ENCODE measurements at regions not wholly inside any gene's neighbourhood (a gene's known extent, or its start where the extent isn't known, plus 50 kb on each side); places are given as distances from the start of the nearest gene placed in this dataset.

DNA sequence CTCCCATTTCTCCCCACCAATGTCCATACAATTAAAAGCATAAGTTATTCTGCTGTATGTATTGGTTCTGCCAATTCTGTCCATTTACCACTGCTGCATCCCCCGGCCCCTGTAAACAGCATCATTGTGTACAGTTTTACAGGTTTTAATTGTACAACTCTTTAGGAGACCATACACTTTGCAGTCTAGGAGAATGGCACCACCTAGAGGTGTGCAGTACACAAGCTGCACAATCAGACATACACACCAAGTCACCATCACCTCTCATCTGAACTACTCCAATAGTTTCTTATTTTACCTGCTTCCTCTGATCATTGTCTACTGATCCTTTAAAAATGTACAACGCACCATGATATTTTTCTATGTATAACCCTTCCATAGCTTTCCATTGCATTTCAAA lies 855.9 kb upstream of the KLHL1 start:
- no peak for DNase-seq (ENCODE audit: low spot score in 2 of 2)
- TF ChIP-seq CTCF (IDR thresholded peaks at IDR 0.05) = no peak
- intact Hi-C loops (cut with DNase I) = no loop called here

DNA sequence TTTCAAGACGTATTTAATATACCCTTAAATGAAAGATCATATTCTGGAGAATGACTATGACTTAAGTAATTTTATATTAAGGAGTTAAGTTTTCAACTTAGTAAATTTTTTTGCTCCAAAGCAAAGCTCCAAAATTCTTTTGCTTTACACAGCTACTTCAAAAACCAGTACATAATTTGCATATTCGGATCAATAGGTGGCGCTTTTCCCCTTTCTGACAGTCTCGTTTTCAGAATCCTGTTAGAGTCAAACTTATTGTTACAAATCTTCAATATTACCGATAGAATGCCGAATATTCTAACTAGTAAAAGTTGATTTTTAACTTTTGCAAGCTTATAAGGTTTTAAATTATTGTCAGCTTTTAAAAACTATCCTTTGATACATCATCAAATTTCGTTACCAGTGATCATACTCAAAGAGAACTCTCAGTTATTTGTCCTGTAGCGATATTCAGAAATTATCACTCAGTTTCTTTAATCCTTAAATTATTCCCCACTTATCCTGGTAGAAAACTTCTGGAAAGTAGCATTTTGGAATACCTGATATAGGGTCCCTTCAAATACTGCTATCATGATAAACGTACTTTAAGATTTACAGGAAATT lies 852.7 kb upstream of the KLHL1 start:
- DNase-seq (ENCODE audit: low spot score in 2 of 2) = no peak
- H3K27ac ChIP-seq = no peak overlapping the region
- no peak overlapping the region for H3K4me3 ChIP-seq
- H3K36me3 ChIP-seq = no peaks in the 10 kb centered on the region
- TF ChIP-seq CTCF (IDR thresholded peaks at IDR 0.05) = peak in 2 of 3 experiments; percentile 36 to 37
- intact Hi-C loops (cut with DNase I) = no loop called here
- no peaks in the 10 kb centered on the region for H3K9me3 ChIP-seq
- no peaks in the 10 kb centered on the region for H3K27me3 ChIP-seq
- H3K4me1 ChIP-seq = no peaks in the 10 kb centered on the region

More for the DNA sequence above, 855.9 kb upstream of the KLHL1 start:
- no peaks in the 10 kb centered on the region for H3K36me3 ChIP-seq
- H3K27ac ChIP-seq = no peak overlapping the region
- H3K27me3 ChIP-seq = no peaks in the 10 kb centered on the region
- no peaks in the 10 kb centered on the region for H3K4me1 ChIP-seq
- no peaks in the 10 kb centered on the region for H3K9me3 ChIP-seq
- no peak overlapping the region for H3K4me3 ChIP-seq

DNA sequence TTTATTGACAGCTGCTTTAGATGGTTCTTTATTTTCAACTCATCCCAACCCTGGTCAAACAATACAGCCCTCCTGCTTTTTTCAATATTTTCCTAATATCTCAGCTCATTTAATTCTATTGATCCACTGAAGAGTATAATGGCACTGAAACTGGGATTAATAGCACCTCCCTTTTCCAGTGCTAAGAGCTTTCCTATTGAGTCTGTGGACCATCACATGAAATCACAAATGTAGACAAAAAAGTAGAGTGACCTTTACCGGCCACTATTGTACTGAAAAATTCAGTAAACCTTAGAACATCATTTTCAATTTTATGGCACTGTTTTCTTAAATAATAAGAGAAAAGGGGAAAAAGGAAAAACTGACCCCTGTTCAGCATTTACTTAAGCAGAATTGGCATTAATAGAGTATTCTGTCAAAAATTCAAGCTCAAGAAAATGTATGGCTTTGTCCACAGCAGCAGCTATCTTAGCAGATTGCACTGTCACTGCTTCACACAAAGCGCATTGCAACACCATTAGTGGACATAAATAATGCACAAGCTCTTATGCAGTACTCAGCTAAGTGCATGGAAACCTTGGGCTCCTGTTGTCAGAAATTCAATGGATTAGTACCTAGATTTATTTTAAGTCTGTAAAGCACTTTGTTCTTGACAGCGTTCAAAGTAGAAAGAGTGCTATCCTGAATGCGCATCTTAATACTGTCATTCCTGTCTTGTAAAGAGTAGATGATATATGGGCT lies 851.0 kb upstream of the KLHL1 start:
- no peak for DNase-seq (ENCODE audit: low spot score in 2 of 2)
- Histone ChIP-seq H3K27ac (no peak overlapping the region), H3K36me3 (no peaks in the 10 kb centered on the region), H3K4me3 (no peak overlapping the region), H3K27me3 (no peaks in the 10 kb centered on the region), H3K4me1 (no peaks in the 10 kb centered on the region), H3K9me3 (no peaks in the 10 kb centered on the region)
- intact Hi-C loops (cut with DNase I) = no loop called here
- no peak for TF ChIP-seq CTCF (IDR thresholded peaks at IDR 0.05)

DNA sequence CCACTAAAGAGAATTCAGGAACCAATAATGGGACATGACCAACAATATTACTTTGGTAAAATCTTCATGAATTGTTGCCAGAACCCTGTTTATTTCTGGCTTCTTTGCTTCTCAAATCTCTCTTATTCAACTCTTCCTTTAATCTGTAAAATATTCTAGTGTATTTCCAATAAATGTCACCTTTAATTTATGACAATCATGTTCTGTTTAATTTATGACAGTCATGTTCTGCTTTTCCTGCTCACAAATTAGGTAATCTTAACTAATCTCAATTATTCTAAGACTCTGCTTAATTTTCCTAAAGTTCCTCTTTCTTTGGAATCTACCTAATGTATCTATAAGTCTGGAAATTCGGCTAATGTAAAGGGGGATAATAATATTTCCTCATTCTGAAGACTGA lies 847.6 kb upstream of the KLHL1 start:
- H3K4me3 ChIP-seq = no peak overlapping the region
- DNase-seq (ENCODE audit: low spot score in 2 of 2) = no peak
- H3K4me1 ChIP-seq = no peaks in the 10 kb centered on the region
- H3K9me3 ChIP-seq = no peaks in the 10 kb centered on the region
- H3K36me3 ChIP-seq = no peaks in the 10 kb centered on the region
- H3K27me3 ChIP-seq = no peaks in the 10 kb centered on the region
- intact Hi-C loops (cut with DNase I) = no loop called here
- no peak for TF ChIP-seq CTCF (IDR thresholded peaks at IDR 0.05)
- H3K27ac ChIP-seq = no peak overlapping the region

DNA sequence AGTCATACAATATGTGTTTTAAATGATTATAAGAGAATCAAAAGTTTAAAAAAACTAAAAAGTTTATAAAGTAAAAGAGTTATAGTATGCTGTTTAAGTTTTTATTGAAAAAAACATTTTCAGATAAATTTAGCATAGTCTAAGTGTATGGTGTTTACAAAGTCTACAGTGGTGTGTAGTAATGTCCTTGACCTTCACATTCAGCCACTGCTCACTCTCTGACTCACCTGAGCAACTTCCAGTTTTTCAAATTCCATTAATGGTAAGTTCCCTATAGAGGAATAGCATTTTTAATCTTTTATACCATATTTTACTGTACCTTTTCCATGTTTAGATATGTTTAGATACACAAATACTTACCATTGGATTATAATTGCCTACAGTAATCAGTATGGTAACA lies 842.4 kb upstream of the KLHL1 start:
- no peak for DNase-seq (ENCODE audit: low spot score in 2 of 2)
- no peaks in the 10 kb centered on the region for H3K36me3 ChIP-seq
- TF ChIP-seq CTCF (IDR thresholded peaks at IDR 0.05) = no peak
- intact Hi-C loops (cut with DNase I) = no loop called here
- no peaks in the 10 kb centered on the region for H3K27me3 ChIP-seq
- H3K9me3 ChIP-seq = no peaks in the 10 kb centered on the region
- H3K27ac ChIP-seq = no peak overlapping the region
- H3K4me3 ChIP-seq = no peak overlapping the region
- no peaks in the 10 kb centered on the region for H3K4me1 ChIP-seq

Measured in ascending aorta (tissue), 2 donors.